ENCODE measurements at regions not wholly inside any gene's neighbourhood (a gene's known extent, or its start where the extent isn't known, plus 50 kb on each side); places are given as distances from the start of the nearest gene placed in this dataset.
"Not testable (repeated sequence)": the region's sequence is repeated elsewhere in the genome, so short reads cannot be mapped to it uniquely, and the experiment has no call there.

DNA sequence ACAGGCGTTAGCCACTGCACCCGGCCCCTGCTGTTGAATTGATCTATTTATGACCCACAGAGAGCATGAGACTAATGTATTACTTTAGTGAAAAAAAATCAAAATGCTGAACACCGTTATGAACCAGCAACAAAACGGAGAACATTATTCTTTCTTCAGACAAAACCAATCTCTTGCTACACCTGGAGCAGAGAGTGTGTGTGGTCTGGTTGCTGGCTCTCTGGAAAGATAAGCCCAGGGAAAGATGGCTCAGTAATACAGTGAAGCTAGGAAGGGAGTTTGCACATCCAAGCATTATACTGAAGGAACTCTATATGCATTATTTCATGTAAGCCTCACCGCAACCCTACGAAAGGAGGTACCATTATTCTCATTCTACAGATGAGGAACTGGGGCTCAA lies 117.0 kb downstream of the GLUL start:
- intact Hi-C loops (cut with DNase I), result no loop called here
- ATAC-seq (no peak), DNase-seq (no peak)

DNA sequence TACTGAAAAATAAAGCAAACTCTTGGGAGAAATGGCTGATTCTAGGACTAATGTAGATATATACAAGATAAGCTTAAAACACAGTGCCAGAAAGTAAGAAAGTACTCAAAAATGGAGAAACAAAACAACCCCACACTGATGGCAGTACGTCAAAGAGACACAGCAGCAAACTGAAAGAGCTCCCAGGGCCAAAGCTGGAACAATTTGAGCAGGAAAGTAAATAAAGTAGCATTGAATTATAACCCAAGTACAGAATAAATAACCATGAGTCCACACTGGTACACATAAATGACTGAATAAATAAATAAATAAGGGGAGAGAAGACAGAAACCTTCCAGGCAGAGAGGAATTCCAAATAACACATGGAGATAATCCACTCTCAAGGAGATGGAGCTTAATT lies 120.9 kb downstream of the GLUL start:
- no peak for ATAC-seq
- intact Hi-C loops (cut with DNase I), result no loop called here

GRCh38 chr1:182269097-182269496 lies 122.5 kb downstream of the GLUL start:
- intact Hi-C loops (cut with DNase I), result no loop called here
- no peak for DNase-seq

More for the DNA sequence above, 120.9 kb downstream of the GLUL start:
- DNase-seq, result no peak

DNA sequence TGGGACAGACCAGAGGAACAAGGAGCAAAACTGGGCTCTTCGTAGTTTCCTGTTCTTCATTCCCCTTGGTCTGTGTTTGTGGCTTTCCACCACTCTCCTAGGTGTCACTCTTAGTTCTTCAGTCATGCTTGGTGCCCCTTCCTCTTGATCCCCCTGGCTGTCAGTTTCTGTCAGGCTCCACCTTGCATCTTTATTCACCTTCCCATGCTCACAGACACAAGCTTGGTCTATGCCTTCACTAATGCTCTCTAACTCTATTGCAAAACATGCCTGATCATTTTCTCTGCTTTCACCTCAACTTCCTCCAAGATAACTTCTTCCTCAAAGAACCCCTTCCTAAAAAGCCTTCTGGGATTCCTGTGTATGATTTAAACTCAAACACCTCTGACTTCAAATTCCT lies 122.9 kb downstream of the GLUL start:
- no peak for ATAC-seq
- intact Hi-C loops (cut with DNase I), result no loop called here

More at GRCh38 chr1:182269097-182269496, 122.5 kb downstream of the GLUL start:
- ATAC-seq, result no peak

DNA sequence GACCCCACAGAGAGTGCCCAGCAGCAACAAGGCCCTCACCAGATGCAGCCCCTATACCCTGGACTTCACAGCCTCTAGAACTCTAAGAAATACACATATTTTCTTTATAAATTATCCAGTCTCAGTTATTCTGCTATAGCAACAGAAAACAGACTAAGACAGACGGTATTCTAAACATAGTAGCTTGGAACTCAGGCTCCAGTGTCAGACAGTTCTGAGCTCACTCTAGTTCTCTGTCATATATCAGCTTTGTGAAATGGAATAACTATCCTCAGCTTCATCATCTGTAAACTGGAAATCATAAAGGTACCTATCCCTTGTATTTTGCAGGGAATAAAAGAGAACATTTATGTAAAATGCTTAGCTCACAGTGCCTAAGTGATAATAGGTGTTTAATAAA lies 127.4 kb downstream of the GLUL start:
- ATAC-seq (no peak), DNase-seq (no peak)
- intact Hi-C loops (cut with DNase I), result no loop called here

More for the DNA sequence above, 122.9 kb downstream of the GLUL start:
- no peak for DNase-seq

- intact Hi-C loops (cut with DNase I), result no loop called here
- no peak for ATAC-seq
- DNase-seq, result no peak
Measured at GRCh38 chr1:182263706-182264105, 127.9 kb downstream of the GLUL start.

DNA sequence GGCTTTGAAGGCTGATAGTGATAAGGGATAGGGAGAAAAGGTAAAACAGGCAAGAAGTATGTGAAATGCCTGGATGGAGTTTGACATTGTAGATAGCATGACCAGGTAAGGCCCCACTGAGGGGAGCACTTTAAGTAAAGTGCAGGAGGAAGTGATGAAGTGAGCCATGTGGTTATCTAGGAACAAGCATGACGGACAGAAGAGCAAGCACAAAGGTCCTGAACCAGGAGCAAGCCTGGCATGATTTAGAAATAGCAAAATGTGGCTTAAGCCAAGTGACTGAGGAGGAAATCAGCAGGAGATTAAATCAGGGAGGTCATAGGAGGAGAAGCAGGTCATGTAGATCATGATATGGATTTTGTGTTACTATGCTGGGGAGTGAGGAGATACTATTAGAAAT lies 129.2 kb downstream of the GLUL start:
- no peak for DNase-seq
- intact Hi-C loops (cut with DNase I), result no loop called here
- ATAC-seq, result no peak

GRCh38 chr1:182261655-182262054 lies 129.9 kb downstream of the GLUL start:
- intact Hi-C loops (cut with DNase I), result no loop called here

DNA sequence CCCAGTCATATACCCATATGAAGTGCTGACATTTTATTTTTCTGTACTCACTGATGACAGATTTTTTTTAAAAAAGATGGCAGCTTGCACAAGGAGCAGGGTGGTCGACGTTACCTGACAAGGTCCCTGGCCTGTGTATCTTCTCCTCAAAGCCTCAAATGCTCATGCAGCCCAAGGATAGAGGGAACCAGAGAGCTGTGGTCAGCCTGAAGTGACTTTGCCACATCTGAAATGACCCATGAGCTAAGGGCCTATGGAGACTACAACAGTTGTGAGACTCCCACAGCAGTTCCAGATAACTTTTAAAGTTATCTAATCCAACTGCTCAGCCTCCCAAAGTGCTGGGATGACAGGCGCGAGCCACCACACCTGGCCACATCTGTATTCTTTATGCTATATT lies 131.1 kb downstream of the GLUL start:
- ATAC-seq, result no peak
- no peak for DNase-seq
- intact Hi-C loops (cut with DNase I), result no loop called here

More at GRCh38 chr1:182261655-182262054, 129.9 kb downstream of the GLUL start:
- no peak for ATAC-seq
- DNase-seq, result no peak

GRCh38 chr1:182259968-182260367 lies 131.6 kb downstream of the GLUL start:
- no peak for ATAC-seq
- intact Hi-C loops (cut with DNase I), result loop anchor here in 1 of 2 donors (10.0 kb wide), 1 partner anchor 135 kb away; the partner anchor contains the start of gene GLUL
- no peak for DNase-seq

DNA sequence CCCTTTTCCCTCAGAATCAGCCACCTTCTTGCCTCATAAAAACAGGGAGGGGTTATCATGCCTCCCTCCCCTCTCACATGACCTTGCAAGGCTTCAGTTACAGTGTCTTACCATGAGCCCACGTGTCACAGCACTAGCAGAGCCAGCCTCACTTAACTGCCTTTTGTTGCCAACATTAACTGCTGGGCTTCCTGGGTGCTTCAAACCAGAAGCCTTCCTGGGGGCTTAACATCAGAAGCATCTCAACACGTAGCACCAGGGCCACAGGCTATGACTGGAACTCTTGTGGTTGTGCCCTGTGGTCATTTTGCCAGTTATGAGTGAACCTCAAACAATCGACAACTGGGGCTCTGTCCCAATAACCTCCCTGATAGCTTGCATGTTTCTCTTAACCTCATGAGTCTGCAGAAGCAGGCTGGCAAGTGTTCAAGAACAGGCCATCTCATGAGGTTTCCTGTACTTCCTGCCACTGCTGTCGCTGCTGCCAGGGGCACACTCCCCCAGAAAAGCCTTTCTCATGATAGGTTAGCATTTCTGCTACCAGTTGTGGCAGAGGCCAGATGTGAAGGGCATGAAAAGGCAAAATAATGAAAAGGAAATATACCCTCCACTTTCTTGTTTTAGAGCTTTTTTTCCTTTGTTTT lies 132.2 kb downstream of the GLUL start:
- intact Hi-C loops (cut with DNase I), result loop anchor here in 1 of 2 donors (10.0 kb wide), 1 partner anchor 135 kb away; the partner anchor contains the start of gene GLUL
- DNase-seq, result peak; percentile 64
- peak; percentile 59 to 79 for ATAC-seq

DNA sequence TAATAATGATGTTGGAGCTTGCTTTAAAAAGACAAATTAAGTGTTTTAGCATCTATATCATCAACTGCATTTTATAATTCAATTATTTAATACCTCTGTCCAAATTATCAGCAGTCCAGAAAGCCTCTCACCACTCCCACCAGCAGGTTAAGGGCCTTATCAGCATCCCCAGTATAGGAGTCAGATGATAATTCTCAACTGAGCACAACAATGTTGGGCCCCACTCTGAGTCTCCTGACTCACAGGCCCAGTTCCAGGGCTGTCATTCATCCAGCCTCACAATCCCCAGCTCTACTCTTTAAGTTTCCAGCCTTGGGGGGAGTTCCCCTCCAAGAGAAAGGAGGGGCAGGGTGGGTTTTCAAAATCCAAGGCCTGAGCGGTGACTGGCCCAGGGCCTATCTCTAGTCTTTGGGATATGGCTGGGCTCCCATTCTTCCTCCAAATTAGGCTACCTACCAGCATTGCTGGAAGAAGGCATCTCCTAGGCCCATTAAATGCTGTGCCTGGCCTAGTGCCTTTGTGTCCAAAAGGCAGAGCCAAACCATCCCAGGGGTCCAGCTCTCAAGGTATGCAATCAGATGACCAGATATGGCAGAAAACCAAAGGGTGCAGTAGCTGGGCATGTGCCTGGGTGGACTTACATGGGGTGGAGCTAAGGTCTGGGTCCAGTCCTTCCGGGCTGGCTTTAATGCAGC lies 134.1 kb downstream of the GLUL start:
- intact Hi-C loops (cut with DNase I), result loop anchor here in 1 of 2 donors (10.0 kb wide), 1 partner anchor 137 kb away; the partner anchor contains the start of gene GLUL
- DNase-seq (no peak), ATAC-seq (peak in 1 of 2 donors; percentile 80)

DNA sequence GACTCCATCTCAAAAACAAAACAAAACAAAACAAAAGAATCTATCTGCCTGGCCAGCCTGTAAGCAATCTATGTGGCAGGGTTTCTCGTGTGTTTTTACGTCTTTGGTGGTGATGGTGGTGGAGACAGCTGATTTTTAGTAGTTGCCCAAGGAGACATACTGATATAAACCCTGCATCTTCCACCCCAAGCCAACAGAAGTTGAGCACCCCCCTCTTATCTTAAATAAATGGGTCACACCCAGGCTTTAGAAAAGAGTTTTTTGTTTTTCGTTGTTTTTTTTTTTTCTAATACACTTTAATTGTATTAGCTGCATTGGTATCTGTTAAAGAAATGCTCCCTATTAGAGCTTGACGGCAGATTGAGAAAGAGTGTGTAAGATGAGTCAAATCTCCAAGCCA lies 134.7 kb downstream of the GLUL start:
- DNase-seq (no peak), ATAC-seq (peak in 1 of 2 donors; percentile 6)
- intact Hi-C loops (cut with DNase I), result loop anchor here in 1 of 2 donors (10.0 kb wide), 1 partner anchor 138 kb away; the partner anchor contains the start of gene GLUL

GRCh38 chr1:182255494-182255893 lies 136.1 kb downstream of the GLUL start:
- DNase-seq (no peak), ATAC-seq (peak; percentile 56 to 60)
- intact Hi-C loops (cut with DNase I), result loop anchor here in 1 of 2 donors (10.0 kb wide), 1 partner anchor 139 kb away; the partner anchor contains the start of gene GLUL

DNA sequence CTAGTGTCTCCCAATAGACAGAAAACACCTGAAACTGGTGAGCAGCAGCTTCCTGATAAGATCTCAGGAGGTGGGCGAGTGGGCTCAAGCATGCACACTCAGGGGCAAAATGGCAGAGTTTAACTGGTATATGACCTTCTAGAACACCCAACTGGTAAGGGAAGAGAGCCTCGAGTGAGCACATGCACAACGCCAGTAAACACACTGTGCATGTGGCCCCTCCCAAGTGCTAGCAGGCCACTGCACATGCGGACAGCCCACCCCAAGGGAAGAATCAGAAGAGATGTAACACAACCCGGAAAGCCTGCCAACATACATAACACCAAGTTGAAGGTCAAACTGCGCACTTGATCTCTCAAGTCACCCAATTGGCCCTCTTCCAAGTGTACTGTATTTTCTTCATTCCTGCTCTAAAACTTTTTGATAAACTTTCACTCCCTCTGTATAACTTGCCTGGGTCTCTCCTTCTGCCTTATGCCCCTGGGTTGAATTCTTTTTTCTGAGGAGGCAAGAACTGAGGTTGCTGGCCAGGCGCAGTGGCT lies 138.2 kb downstream of the GLUL start:
- ATAC-seq (no peak), DNase-seq (no peak)
- intact Hi-C loops (cut with DNase I), result loop anchor here in 1 of 2 donors (10.0 kb wide), 1 partner anchor 141 kb away; the partner anchor contains the start of gene GLUL

- intact Hi-C loops (cut with DNase I), result loop anchor here in 1 of 2 donors (10.0 kb wide), 1 partner anchor 143 kb away; the partner anchor contains the start of gene GLUL
- ATAC-seq (no peak), DNase-seq (no peak)
Measured at GRCh38 chr1:182251561-182251960, 140.0 kb downstream of the GLUL start.

GRCh38 chr1:182249201-182249676 lies 142.4 kb downstream of the GLUL start:
- ATAC-seq, result no peak
- intact Hi-C loops (cut with DNase I), result no loop called here
- DNase-seq, result no peak

GRCh38 chr1:182248721-182249120 lies 142.9 kb downstream of the GLUL start:
- ATAC-seq (no peak), DNase-seq (no peak)
- intact Hi-C loops (cut with DNase I), result no loop called here

DNA sequence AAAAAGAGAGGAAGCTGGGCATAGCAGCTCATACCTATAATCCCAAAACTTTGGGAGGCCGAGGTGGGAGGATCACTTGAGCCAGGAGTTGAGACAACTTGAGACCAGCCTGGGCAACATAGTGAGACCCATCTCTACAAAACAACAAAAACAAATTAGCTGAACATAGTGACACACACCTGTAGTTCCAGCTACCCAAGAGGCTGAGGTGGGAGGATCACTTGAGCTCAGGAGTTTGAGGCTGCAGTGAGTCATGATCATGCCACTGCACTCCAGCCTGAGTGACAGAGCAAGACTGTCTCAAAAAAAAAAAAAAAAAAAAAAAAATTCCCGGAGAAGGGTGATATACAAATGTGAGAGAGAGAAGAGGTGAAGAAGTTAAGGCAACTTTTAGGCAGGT lies 143.8 kb downstream of the GLUL start:
- DNase-seq; ATAC-seq; intact Hi-C loops (cut with DNase I): not testable (repeated sequence)

GRCh38 chr1:182246783-182247182 lies 144.8 kb downstream of the GLUL start:
- intact Hi-C loops (cut with DNase I), result no loop called here
- ATAC-seq (no peak), DNase-seq (no peak)

All from left cardiac atrium (tissue), 4 donors.